ENCODE measurements at regions not wholly inside any gene's neighbourhood (a gene's known extent, or its start where the extent isn't known, plus 50 kb on each side); places are given as distances from the start of the nearest gene placed in this dataset.

DNA sequence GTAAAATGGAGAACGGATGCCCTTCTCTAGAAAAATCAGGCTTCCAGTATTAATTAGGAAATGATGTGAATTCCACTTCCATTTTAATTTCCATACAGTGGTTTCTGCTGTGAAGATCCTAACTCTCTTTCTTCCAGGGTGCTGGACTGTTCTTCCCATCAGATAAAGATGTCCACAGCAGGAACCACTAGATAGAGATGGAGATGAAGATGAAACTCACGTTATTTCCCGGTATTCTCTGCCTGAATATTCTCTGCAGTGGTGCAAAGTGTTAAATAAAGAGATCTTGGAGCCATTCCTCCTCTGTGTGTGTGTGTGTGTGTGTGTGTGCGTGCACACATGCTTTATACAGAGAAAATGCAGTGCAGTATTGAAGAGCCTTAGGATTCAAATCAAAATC lies 727.5 kb downstream of the KCNJ2 start:
- DNase-seq (ENCODE audit: low read depth in 1 of 2, low spot score in 2 of 2), result no peak
- H3K27ac ChIP-seq (ENCODE audit: low read depth, low read length), result no peak overlapping the region
- H3K18ac ChIP-seq (ENCODE audit: extremely low read depth, low read length), result no peak overlapping the region
- H3K4me1 ChIP-seq (replicated peaks in 1 of 4; ENCODE audit: control insufficient read depth in 3 of 4, insufficient read depth in 4 of 4, low read length in 3 of 4), result peaks cover 0 to 2% (median under 1%) of the 10 kb centered on the region in 4 experiments; a peak in 4 of 7 replicates
- no peak overlapping the region for H2BK20ac ChIP-seq (ENCODE audit: low read length)
- 86% methylated on average over 4 of the region's 4 CpGs; no CpG with 5 or more reads in 1 of the 2 experiments for WGBS, 2 experiments (ENCODE audit: extremely low coverage in 1 of 2, insufficient coverage in 1 of 2, insufficient read length in 1 of 2, insufficient replicate concordance in 2 of 2, low coverage in 1 of 2, low lambda C conversion rate in 2 of 2, missing lambda C conversion rate in 1 of 2)
- H3K79me2 ChIP-seq (ENCODE audit: control insufficient read depth in 1 of 2, insufficient read depth in 2 of 2, low read length in 2 of 2), result no peaks in the 10 kb centered on the region
- ChIA-PET POLR2A (ENCODE audit: partially characterized antibody) (no interaction called here), CTCF (ENCODE audit: partially characterized antibody) (interaction anchor here (1.1 to 1.7 kb wide), 3 partner anchors 10 to 42 kb away, joined by 3 to 4 read pairs (median 3); no protein-coding TSS in a partner anchor)
- H3K23ac ChIP-seq (ENCODE audit: insufficient read length), result no peak overlapping the region
- H3K27me3 ChIP-seq (replicated peaks in 1 of 4; ENCODE audit: control insufficient read depth in 3 of 4, extremely low read depth in 1 of 4, insufficient read depth in 3 of 4, low read length in 3 of 4), result no peaks in the 10 kb centered on the region
- no peak overlapping the region for H3K4me3 ChIP-seq (ENCODE audit: extremely low read depth in 1 of 4, insufficient read depth in 2 of 4, low read depth in 3 of 4, low read length in 4 of 4)
- no peak overlapping the region for H3K56ac ChIP-seq (replicated peaks; ENCODE audit: insufficient read length, low read depth, low read length)
- H3K9ac ChIP-seq (replicated peaks in 1 of 4; ENCODE audit: extremely low read depth in 1 of 4, low read depth in 3 of 4, low read length in 3 of 4), result no peak overlapping the region
- no peak overlapping the region for H2BK120ac ChIP-seq (replicated peaks; ENCODE audit: low read depth, low read length)
- H3K9me3 ChIP-seq (ENCODE audit: insufficient read depth in 2 of 2, low read depth in 1 of 2, low read length in 1 of 2), result peaks cover 7 to 9% of the 10 kb centered on the region in 2 experiments; a peak in 3 of 4 replicates
- H3K36me3 ChIP-seq (ENCODE audit: control insufficient read depth in 2 of 4, insufficient read depth in 4 of 4, low read length in 3 of 4), result no peaks in the 10 kb centered on the region
- no peak overlapping the region; the same call in 1 of the 2 replicates for H4K8ac ChIP-seq (ENCODE audit: extremely low read depth, insufficient read depth, low read length)
- no peak for FAIRE-seq
- no peak overlapping the region for H2BK5ac ChIP-seq (ENCODE audit: low read depth, low read length)
- H2BK12ac ChIP-seq (ENCODE audit: low read depth, low read length), result no peak overlapping the region
- H3K23me2 ChIP-seq (ENCODE audit: low read depth, low read length), result no peaks in the 10 kb centered on the region
- H4K91ac ChIP-seq (replicated peaks; ENCODE audit: insufficient read length, low read length), result no peak overlapping the region
- H4K20me1 ChIP-seq (replicated peaks in 1 of 2; ENCODE audit: control insufficient read depth in 1 of 2, insufficient read depth in 2 of 2, low read length in 2 of 2), result no peaks in the 10 kb centered on the region
- no peaks in the 10 kb centered on the region for H3K79me1 ChIP-seq (ENCODE audit: low read depth, low read length)
- H3K14ac ChIP-seq (ENCODE audit: insufficient read length), result no peak overlapping the region
- H3K4ac ChIP-seq (replicated peaks; ENCODE audit: insufficient read length, low read depth, low read length), result no peak overlapping the region
- H2BK15ac ChIP-seq (ENCODE audit: low read length), result no peak overlapping the region
- TF ChIP-seq POU5F1 (IDR thresholded peaks at IDR 0.05; ENCODE audit: low read depth, low read length), result no peak
- no peak overlapping the region for H4K5ac ChIP-seq (ENCODE audit: insufficient read length, low read depth, low read length)
- H3K4me2 ChIP-seq (ENCODE audit: insufficient read depth in 1 of 2, low read depth in 2 of 2, low read length in 2 of 2), result no peak overlapping the region
- no peak overlapping the region for H2AK5ac ChIP-seq (ENCODE audit: low read depth, low read length)
- no peak overlapping the region for H2AFZ ChIP-seq (ENCODE audit: low read length)
